CD4-positive, alpha-beta T cell (primary cell): ENCODE measurements at regions not wholly inside any gene's neighbourhood (a gene's known extent, or its start where the extent isn't known, plus 50 kb on each side); places are given as distances from the start of the nearest gene placed in this dataset.

Experiments
- ATAC-seq: fragments of 200-7000 bp; cut with Tn5 transposase; one replicate; pipeline ENCODE4 v1.10.0; 2022; ENCODE audit warnings: mild to moderate bottlenecking; ENCODE audit not compliant: poor library complexity
- CTCF ChIA-PET: fragments of 350-600 bp; sonication (Branson Sonifier 250); formaldehyde crosslinking; loops from one replicate; lab custom pipeline; 2021; ENCODE audit warnings: antibody characterized with exemption, inconsistent platforms; lab: Charles Lee
- POLR2A ChIA-PET: fragments of 350-600 bp; sonication (Branson Sonifier 250); formaldehyde crosslinking; loops from one replicate; lab custom pipeline; 2021; ENCODE audit warnings: antibody characterized with exemption, inconsistent platforms; lab: Charles Lee
- DNase-seq, 14 experiments: peaks; one replicate each; pipeline ENCODE4 v3.0.0-alpha.2; 2013 to 2020; ENCODE audit warnings: mixed read lengths in 2 of 14
- H3K27ac ChIP-seq, 2 donors: one replicate each; pipeline versions ENCODE4 v1.5.1 to v1.7.0; 2013; ENCODE audit warnings: low read length in 2 of 2, low read depth in 1 of 2, mild to moderate bottlenecking in 1 of 2
- H3K27me3 ChIP-seq, 2 experiments: 1 replicate in 1 of 2; 2 replicates in 1 of 2; pipeline versions ENCODE4 v1.6.1 to v1.7.0; 2013; ENCODE audit warnings: low read length in 2 of 2, control low read depth in 1 of 2, mild to moderate bottlenecking in 1 of 2, moderate library complexity in 1 of 2; ENCODE audit not compliant: insufficient read depth in 2 of 2, control insufficient read depth in 1 of 2
- H3K36me3 ChIP-seq: one replicate; pipeline ENCODE4 v1.6.1; 2013; ENCODE audit warnings: low read length, control low read depth; ENCODE audit not compliant: insufficient read depth
- H3K4me1 ChIP-seq: one replicate; pipeline ENCODE4 v1.6.1; 2013; ENCODE audit warnings: low read length, control low read depth; ENCODE audit not compliant: insufficient read depth
- H3K4me3 ChIP-seq: one replicate; pipeline ENCODE4 v1.5.1; 2013; ENCODE audit warnings: mild to moderate bottlenecking, low read length, moderate library complexity
- H3K9me3 ChIP-seq, 2 experiments: 1 replicate in 1 of 2; 2 replicates in 1 of 2; pipeline versions ENCODE4 v1.6.1 to v1.7.0; 2013; ENCODE audit warnings: low read length in 2 of 2, mild to moderate bottlenecking in 2 of 2, control low read depth in 1 of 2, moderate library complexity in 1 of 2; ENCODE audit not compliant: control insufficient read depth in 1 of 2, insufficient read depth in 1 of 2
- H3K27ac Mint-ChIP-seq: one replicate; pipeline ENCODE4 v1.8.0; 2020; ENCODE audit warnings: mixed read lengths
- H3K27me3 Mint-ChIP-seq: one replicate; pipeline ENCODE4 v1.8.0; 2021; ENCODE audit warnings: mixed read lengths
- H3K36me3 Mint-ChIP-seq: one replicate; pipeline ENCODE4 v1.8.0; 2021; ENCODE audit warnings: low read depth, mixed read lengths
- H3K4me1 Mint-ChIP-seq: one replicate; pipeline ENCODE4 v1.8.0; 2021; ENCODE audit warnings: low read depth, mixed read lengths
- H3K4me3 Mint-ChIP-seq: one replicate; pipeline ENCODE4 v1.8.0; 2020; ENCODE audit warnings: mild to moderate bottlenecking, mixed read lengths
- H3K9me3 Mint-ChIP-seq: one replicate; pipeline ENCODE4 v1.8.0; 2020; ENCODE audit warnings: mixed read lengths
- intact Hi-C, 2 experiments: fragments of 100-400 bp; cut with DNase I in 1 of 2; cut with micrococcal nuclease in 1 of 2; formaldehyde crosslinking; loops; one replicate each; pipeline versions ENCODE4 v1.15.1 to v1.9.0; 2023 to 2025; cut with DNase I, micrococcal nuclease
- TF ChIP-seq, protein P1 (sequence below): fragments of 200-600 bp; IDR thresholded peaks from one replicate; pipeline ENCODE4 v1.8.0; 2022; ENCODE audit warnings: antibody characterized with exemption, mild to moderate bottlenecking

- Histone ChIP-seq H3K4me1 (no peaks in the 10 kb centered on the region), H3K9me3 (peaks cover 0 to 10% of the 10 kb centered on the region in 2 experiments), H3K27me3 (no peaks in the 10 kb centered on the region), H3K36me3 (no peaks in the 10 kb centered on the region), H3K27ac (no peak overlapping the region), H3K4me3 (no peak overlapping the region)
- TF ChIP-seq, protein P1, sequence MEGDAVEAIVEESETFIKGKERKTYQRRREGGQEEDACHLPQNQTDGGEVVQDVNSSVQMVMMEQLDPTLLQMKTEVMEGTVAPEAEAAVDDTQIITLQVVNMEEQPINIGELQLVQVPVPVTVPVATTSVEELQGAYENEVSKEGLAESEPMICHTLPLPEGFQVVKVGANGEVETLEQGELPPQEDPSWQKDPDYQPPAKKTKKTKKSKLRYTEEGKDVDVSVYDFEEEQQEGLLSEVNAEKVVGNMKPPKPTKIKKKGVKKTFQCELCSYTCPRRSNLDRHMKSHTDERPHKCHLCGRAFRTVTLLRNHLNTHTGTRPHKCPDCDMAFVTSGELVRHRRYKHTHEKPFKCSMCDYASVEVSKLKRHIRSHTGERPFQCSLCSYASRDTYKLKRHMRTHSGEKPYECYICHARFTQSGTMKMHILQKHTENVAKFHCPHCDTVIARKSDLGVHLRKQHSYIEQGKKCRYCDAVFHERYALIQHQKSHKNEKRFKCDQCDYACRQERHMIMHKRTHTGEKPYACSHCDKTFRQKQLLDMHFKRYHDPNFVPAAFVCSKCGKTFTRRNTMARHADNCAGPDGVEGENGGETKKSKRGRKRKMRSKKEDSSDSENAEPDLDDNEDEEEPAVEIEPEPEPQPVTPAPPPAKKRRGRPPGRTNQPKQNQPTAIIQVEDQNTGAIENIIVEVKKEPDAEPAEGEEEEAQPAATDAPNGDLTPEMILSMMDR = no peak
- CTCF ChIA-PET = no interaction called here
- Mint-ChIP-seq H3K27me3 (no peaks in the 10 kb centered on the region), H3K36me3 (no peaks in the 10 kb centered on the region), H3K4me1 (no peaks in the 10 kb centered on the region), H3K27ac (no peak overlapping the region), H3K9me3 (peaks cover 17% of the 10 kb centered on the region), H3K4me3 (no peak overlapping the region)
- ATAC-seq (no peak), DNase-seq (no peak)
- POLR2A ChIA-PET = no interaction called here
- intact Hi-C loops = no loop called here
These were observed 656.2 kb downstream of the FRK start for GRCh38 chr6:115404446-115404845.

- H3K4me3 Mint-ChIP-seq = no peak overlapping the region
These were observed 662.1 kb downstream of the FRK start for GRCh38 chr6:115398607-115399006.

DNA sequence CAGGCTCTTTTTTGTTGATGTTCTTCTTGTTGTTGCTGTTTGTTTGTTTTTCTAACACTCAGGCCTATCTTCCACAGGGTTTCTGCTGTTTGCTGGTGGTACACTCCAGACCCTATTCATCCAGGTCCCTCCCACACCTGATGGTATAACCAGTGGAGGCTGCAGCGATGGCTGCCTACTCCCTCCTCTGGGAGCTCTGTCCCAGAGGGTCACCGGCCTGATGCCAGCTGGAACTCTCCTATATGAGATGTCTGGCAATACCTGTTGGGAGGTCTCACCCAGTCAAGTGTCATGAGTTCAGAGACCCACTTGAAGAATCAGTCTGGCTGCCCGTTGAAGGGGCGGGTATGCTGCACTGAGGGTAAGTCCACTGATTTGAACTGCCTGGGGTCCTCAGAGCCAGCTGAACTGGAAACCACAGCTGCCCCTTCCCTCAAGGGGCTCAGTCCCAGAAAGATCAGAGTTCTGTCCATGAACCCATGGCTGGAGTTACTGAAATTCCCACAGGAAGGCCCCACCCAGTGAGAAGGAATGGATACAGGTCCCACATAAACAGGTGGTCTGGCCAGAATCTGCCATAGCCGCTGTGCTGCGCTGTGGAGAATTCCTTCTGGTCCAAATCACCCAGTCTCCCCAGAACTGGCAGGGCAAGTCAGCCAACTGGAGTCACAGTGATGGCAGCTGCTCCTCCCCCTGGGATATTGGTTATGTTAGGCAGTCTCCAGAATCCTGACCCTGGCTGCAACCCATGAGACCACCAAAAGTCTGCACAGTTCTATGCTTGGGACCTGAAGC lies 664.4 kb downstream of the FRK start:
- H3K27ac Mint-ChIP-seq = no peak overlapping the region
- TF ChIP-seq, protein P1 = no peak
- no peak overlapping the region for H3K4me3 Mint-ChIP-seq
- Histone ChIP-seq H3K4me3 (no peak overlapping the region), H3K27me3 (no peaks in the 10 kb centered on the region), H3K27ac (no peak overlapping the region), H3K9me3 (peaks cover 3 to 22% of the 10 kb centered on the region in 2 experiments), H3K4me1 (no peaks in the 10 kb centered on the region), H3K36me3 (no peaks in the 10 kb centered on the region)
- H3K4me1 Mint-ChIP-seq = no peaks in the 10 kb centered on the region
- intact Hi-C loops = no loop called here
- H3K36me3 Mint-ChIP-seq = no peaks in the 10 kb centered on the region
- peaks cover 13% of the 10 kb centered on the region for H3K9me3 Mint-ChIP-seq
- H3K27me3 Mint-ChIP-seq = no peaks in the 10 kb centered on the region
- DNase-seq (no peak), ATAC-seq (no peak)
- CTCF ChIA-PET = no interaction called here
- POLR2A ChIA-PET = no interaction called here

More at GRCh38 chr6:115398607-115399006, 662.1 kb downstream of the FRK start:
- Histone ChIP-seq H3K4me3 (no peak overlapping the region), H3K27ac (no peak overlapping the region), H3K4me1 (no peaks in the 10 kb centered on the region), H3K9me3 (peaks cover 3 to 22% of the 10 kb centered on the region in 2 experiments), H3K36me3 (no peaks in the 10 kb centered on the region), H3K27me3 (no peaks in the 10 kb centered on the region)
- DNase-seq (no peak), ATAC-seq (no peak)
- ChIA-PET POLR2A (no interaction called here), CTCF (no interaction called here)
- TF ChIP-seq, protein P1 = no peak
- Mint-ChIP-seq H3K27me3 (no peaks in the 10 kb centered on the region), H3K9me3 (peaks cover 15% of the 10 kb centered on the region), H3K36me3 (no peaks in the 10 kb centered on the region), H3K27ac (no peak overlapping the region), H3K4me1 (no peaks in the 10 kb centered on the region)
- intact Hi-C loops = no loop called here
